ENCODE measurements at regions not wholly inside any gene's neighbourhood (a gene's known extent, or its start where the extent isn't known, plus 50 kb on each side); places are given as distances from the start of the nearest gene placed in this dataset.

GRCh38 chr7:148523550-148523949, 67.0 kb upstream of the C7orf33 start:
- TF ChIP-seq CTCF (IDR thresholded peaks at IDR 0.05) (no peak), POLR2A (IDR thresholded peaks at IDR 0.05) (no peak), POLR2AphosphoS5 (IDR thresholded peaks at IDR 0.05) (no peak)
